ENCODE measurements at regions not wholly inside any gene's neighbourhood (a gene's known extent, or its start where the extent isn't known, plus 50 kb on each side); places are given as distances from the start of the nearest gene placed in this dataset.

- WGBS, 2 donors: 70 to 71% methylated on average over 2 of the region's 2 CpGs
- no peaks in the 10 kb centered on the region for H3K4me1 ChIP-seq (ENCODE audit: control insufficient read depth in 5 of 5, insufficient read depth in 5 of 5, low read length in 5 of 5)
- no peak overlapping the region for H3K4me3 ChIP-seq
- DNase-seq (no peak), ATAC-seq (ENCODE audit: insufficient read depth, low FRiP score) (no peak)
- peaks cover 0 to 3% (median 0%) of the 10 kb centered on the region in 3 donors for H3K27me3 ChIP-seq (ENCODE audit: control insufficient read depth in 3 of 3, insufficient read depth in 3 of 3, low read length in 2 of 3)
- no peak overlapping the region for H3K27ac ChIP-seq (ENCODE audit: low read depth in 1 of 2, low read length in 1 of 2)
- H3K9ac ChIP-seq (ENCODE audit: insufficient read depth in 1 of 2, low read length in 2 of 2): no peak overlapping the region
- H3K36me3 ChIP-seq (ENCODE audit: control insufficient read depth in 4 of 4, insufficient read depth in 4 of 4, low read length in 4 of 4): no peaks in the 10 kb centered on the region
- H3K9me3 ChIP-seq (ENCODE audit: control insufficient read depth in 4 of 4, insufficient read depth in 3 of 4, low read length in 3 of 4): peaks cover 0 to 5% (median 0%) of the 10 kb centered on the region in 4 donors
- TF ChIP-seq CTCF (IDR thresholded peaks at IDR 0.05; ENCODE audit: control extremely low read depth, extremely low read depth): no peak
These were observed 334.8 kb downstream of the NSG2 start for GRCh38 chr5:174380311-174380710.

GRCh38 chr5:174381241-174381640, 335.7 kb downstream of the NSG2 start:
- H3K27ac ChIP-seq (ENCODE audit: low read depth in 1 of 2, low read length in 1 of 2): no peak overlapping the region
- WGBS, 2 donors: 84 to 93% methylated on average over 4 of the region's 4 CpGs

GRCh38 chr5:174383210-174384167, 338.0 kb downstream of the NSG2 start:
- 71 to 86% methylated on average over 3 of the region's 3 CpGs for WGBS, 2 donors
- no peaks in the 10 kb centered on the region for H3K4me1 ChIP-seq (ENCODE audit: control insufficient read depth in 5 of 5, insufficient read depth in 5 of 5, low read length in 5 of 5)
- no peak for TF ChIP-seq CTCF (IDR thresholded peaks at IDR 0.05; ENCODE audit: control extremely low read depth, extremely low read depth)
- H3K9ac ChIP-seq (ENCODE audit: insufficient read depth in 1 of 2, low read length in 2 of 2): no peak overlapping the region
- peaks cover 0 to 3% (median 0%) of the 10 kb centered on the region in 3 donors for H3K27me3 ChIP-seq (ENCODE audit: control insufficient read depth in 3 of 3, insufficient read depth in 3 of 3, low read length in 2 of 3)
- no peak overlapping the region for H3K4me3 ChIP-seq
- no peaks in the 10 kb centered on the region for H3K36me3 ChIP-seq (ENCODE audit: control insufficient read depth in 4 of 4, insufficient read depth in 4 of 4, low read length in 4 of 4)
- DNase-seq: no peak
- no peak for ATAC-seq (ENCODE audit: insufficient read depth, low FRiP score)
- H3K9me3 ChIP-seq (ENCODE audit: control insufficient read depth in 4 of 4, insufficient read depth in 3 of 4, low read length in 3 of 4): peaks cover 0 to 6% (median 0%) of the 10 kb centered on the region in 4 donors
- H3K27ac ChIP-seq (ENCODE audit: low read depth in 1 of 2, low read length in 1 of 2): no peak overlapping the region

More at GRCh38 chr5:174381241-174381640, 335.7 kb downstream of the NSG2 start:
- Histone ChIP-seq H3K9ac (ENCODE audit: insufficient read depth in 1 of 2, low read length in 2 of 2) (no peak overlapping the region), H3K27me3 (ENCODE audit: control insufficient read depth in 3 of 3, insufficient read depth in 3 of 3, low read length in 2 of 3) (peaks cover 0 to 3% (median 0%) of the 10 kb centered on the region in 3 donors), H3K36me3 (ENCODE audit: control insufficient read depth in 4 of 4, insufficient read depth in 4 of 4, low read length in 4 of 4) (no peaks in the 10 kb centered on the region), H3K4me3 (no peak overlapping the region), H3K4me1 (ENCODE audit: control insufficient read depth in 5 of 5, insufficient read depth in 5 of 5, low read length in 5 of 5) (no peaks in the 10 kb centered on the region), H3K9me3 (ENCODE audit: control insufficient read depth in 4 of 4, insufficient read depth in 3 of 4, low read length in 3 of 4) (peaks cover 0 to 5% (median 0%) of the 10 kb centered on the region in 4 donors)
- ATAC-seq (ENCODE audit: insufficient read depth, low FRiP score): no peak
- no peak for TF ChIP-seq CTCF (IDR thresholded peaks at IDR 0.05; ENCODE audit: control extremely low read depth, extremely low read depth)
- no peak for DNase-seq
